ENCODE measurements at regions not wholly inside any gene's neighbourhood (a gene's known extent, or its start where the extent isn't known, plus 50 kb on each side); places are given as distances from the start of the nearest gene placed in this dataset.

DNA sequence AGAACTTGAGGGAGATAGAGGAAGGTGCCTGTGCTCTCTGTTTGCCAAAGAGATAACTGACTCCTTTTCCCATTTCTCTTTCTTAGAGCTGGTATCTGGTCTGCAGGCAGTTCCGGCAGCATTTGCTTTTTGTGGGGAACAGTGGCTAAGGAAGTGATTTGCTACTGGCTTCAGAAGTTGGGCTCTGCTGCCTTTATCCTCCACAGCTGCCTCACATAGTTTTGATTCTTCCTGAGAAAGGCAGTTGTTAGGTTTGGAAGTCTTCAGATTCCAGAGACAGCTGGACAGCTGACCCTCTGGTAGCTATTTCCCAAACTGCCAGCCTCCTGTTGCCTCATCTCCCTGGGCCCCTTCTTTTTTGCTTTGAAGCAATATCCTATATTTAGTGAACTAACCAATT is 62.6 kb upstream of the MACF1 start:
- DNase-seq = no peak

DNA sequence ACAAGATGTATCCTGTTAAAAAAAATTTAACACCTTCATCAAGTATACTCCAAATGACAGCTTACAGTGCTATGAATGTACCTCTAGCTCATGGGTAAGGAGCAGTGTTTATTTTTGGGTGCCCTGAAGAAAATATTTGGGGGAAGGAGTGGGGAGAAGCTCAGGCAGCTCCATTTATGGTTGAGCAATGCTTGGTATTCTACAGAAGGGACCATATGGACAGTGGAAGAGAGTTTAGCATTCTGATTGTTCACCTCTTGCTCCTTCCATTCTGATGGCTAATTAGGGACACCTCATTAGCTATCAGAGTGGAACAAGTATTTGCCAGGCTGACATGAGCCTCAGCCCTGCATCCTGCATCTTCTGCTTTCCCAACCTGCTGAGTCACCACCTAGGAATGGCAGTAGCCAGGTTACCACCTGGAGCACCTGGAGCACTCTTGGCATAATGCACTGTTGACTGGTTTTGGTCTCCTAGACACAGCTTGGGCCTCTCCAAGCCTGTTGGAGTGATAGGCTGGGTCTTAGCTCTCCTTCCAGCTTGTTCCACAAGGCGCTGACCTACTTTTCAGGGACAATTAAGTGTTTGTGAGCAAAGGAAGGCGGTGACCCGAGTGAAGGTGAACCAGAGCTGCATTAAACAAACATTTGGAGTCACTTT is 62.0 kb upstream of the MACF1 start:
- no peak for DNase-seq

DNA sequence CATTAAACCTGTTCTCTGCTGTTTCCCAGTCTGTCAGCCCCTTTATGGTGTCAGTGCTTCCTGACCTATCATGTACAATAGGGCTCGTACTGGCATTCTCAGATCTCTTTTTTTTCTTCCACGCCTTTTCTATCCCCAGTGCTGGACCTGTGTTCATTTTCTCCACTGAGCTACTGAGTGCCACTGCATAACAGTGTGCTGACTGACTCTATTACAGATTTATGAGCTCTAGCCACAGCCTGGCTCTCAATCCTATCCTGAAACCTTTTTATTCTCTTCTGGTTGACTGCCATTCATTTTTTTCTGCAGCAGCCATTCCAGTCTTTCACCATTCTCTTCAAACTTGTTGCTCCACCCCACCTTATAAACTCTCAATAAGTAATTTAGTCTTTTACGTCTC is 59.6 kb upstream of the MACF1 start:
- DNase-seq = no peak

DNA sequence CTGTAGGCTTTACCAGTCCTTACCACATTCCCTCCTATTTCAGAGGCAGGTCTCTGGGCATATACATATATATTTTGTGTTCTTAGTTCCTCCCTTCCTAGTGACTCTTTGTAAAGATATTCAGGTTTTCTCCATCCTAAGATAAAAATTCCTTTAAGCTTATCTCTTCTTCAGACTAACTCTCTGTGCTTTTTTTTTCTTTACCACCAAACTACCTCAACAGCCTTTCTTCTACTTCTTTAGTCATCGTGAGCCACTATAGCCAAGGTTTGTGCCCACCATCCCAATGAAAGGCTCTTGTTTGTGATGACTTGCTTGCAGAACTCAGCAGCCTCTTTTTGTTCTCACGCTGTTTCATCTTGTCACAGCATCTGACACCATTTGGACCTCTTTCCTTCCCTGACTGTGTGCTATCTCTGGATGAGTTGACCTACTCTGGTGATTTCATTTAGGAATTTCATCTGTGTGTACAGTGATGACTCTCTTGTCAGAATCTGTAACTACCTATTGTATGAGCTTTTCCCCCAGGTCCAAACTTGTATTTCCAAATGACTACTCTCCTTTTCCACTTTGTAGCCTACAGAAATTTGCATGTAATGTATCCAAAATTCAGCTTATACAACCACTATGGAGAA is 59.0 kb upstream of the MACF1 start:
- DNase-seq = no peak

DNA sequence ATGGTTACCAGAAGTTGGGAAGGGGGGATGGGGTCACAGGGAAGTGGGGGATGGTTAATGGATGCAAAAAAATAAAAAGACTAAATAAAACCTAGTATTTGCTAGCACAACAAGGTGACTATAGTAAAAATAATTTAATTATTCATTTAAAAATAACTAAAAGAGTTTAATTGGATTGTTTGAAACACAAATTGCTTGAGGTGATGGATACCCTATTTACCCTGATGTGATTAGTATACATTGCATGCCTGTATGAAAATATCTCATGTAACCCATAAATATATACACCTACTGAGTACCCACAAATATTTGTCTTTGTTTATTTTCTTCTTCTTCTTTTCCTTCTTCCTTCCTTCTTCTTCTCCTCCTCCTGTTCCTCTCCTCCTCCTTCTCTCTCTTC is 57.8 kb upstream of the MACF1 start:
- no peak for DNase-seq

DNA sequence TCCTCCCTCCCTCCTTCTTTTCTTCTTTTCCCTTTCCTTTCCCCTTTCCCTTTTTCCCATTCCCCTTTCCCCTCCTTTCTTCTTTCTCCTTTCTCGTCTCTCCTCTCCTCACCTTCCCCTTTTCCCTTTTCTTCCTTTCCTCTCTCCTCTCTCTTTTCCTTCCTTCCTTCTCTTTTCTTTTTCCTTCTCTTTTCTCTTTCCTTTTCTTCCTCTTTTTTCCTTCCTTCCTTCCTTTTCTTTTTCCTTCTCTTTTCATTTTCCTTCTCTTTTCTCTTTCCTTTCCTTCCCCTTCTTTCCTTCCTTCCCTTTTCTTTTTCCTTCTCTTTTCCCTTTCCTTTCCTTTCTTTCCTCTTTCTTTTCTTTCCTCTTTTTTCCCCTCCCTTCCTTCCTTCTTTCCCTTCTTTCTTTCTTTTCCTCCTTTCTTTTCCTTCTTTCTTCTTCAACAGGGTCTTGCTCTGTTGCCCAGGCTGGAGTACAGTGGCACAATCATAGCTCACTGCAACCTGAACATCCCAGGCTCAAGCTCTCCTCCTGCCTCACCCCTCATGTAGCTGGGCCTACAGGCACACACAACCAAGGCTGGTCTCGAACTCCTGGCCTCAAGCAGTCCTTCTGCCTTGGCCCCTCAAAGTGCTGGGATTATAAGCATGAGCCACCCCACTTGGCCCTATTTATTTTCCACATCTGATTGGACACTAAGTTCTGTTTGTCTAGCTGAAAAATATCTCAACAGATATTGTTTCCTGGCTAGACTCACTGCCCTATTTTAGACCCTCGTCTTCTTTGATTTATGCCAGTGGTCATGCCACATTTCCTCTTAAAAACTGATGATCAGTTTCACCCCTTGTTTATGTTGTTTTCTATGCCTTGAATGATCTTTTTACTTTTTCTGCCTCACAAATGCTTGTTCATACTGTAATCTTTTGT is 57.1 kb upstream of the MACF1 start:
- no peak for DNase-seq

DNA sequence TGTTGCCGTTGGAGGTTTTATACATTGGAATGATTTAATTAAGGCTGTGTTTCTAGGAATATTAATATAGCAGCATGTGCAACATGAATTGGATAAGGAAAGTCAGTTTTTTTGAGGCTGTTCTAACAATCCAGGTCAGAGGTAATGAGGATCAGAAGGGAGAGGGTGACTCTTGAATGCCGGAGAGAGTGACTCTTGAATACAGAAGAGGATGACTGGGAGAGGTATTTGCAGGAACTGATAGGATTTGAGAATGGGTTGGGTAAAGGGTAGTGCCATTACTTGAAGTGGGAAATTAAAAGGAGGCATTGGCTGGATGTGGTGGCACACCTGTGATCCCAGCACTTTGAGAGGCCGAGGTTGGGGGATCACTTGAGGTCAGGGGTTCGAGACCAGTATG is 55.6 kb upstream of the MACF1 start:
- no peak for DNase-seq

DNA sequence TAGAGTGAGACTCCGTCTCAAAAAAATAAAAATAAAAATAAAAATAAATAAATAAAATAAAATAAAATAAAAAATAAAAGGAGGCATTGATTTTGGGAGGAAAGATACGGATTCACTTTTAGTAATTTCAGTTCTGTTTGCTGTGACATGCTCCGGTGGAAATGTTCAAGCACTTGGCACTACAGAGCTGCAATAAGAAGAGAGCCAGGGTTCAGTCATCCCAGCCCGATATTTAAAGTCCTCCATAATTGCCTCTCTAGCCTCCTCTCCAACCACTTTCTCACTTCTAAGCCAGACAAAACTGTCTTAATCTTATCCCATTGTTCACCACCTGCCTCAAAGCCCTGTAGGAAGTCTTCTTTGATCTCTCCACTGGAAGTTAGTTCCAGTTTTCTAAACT is 55.0 kb upstream of the MACF1 start:
- DNase-seq = no peak

DNA sequence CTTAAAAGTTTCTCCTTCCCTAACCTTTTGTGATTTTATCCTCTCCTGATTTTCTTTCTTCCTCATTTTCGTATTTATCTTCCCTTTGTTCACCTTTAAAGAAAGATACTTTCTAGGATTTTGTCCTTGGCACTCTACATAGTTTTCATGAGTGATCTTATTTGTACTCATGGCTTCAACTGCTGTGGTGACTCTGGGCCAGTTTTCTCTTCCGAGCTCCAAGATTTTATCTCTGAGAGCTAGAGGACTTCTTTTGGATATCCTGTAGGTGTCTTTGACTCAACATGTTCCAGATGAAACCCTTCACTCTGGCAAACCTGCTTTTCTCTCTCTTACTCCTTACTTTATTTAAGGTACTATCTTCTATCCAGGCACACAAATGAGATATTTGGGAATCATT is 53.7 kb upstream of the MACF1 start:
- no peak for DNase-seq

DNA sequence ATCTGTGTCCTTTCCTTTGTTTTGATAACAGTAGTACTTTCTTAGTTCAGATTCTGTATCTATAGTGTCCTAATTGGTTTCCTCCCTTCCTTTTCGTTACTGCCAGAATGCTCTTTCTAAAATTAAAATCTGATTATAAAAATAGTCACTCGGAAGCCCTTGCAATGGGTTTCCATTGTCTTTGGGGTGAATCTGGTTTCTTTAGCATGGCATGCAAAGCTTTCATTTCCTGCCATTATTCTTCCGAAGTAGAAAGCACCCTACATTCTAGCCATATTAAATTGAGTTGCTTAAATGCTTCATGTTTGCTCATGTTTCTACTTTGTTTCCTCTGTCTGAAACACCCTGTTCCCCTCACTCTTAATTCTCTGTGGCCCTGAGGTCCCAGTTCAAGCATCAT is 53.2 kb upstream of the MACF1 start:
- DNase-seq = no peak

DNA sequence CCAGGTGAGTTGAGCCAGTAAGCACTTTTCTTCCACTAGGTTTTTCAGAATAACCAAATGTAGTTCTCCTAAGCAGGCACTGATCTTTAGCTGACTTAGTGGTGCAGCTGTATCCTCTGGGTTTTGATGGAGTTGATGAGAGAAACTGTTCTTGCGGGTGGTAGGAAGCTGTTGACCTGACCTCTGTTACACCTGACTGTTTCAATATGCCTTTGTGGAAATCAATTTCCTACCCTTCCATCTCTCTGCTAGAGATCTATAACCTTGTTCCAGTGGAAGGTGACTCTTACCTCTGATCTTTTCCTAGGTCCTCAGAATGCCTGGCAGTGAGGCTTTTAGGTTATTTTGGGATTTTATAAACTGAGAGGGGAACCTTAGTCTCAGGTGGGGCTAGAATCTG is 51.6 kb upstream of the MACF1 start:
- no peak for DNase-seq

DNA sequence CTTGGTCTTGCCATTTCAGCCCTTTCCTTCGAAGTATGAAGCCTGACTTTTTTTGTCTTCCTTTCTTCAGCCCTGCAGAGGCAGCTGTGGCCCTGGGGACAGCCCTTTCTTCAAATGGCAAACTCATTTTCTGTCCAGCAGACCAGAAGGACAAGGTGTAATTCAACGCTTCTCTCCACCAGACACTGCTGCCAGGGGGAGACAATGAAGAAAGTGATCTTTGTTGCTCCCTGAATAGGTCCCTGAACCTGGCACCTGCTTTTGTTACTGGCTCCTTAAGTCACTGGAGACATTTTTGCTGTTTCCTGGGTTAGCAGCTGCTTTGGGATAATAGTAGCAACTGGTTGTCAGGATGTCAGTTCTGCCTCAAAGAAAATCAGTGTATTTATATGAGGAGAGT is 50.8 kb upstream of the MACF1 start:
- no peak for DNase-seq

DNA sequence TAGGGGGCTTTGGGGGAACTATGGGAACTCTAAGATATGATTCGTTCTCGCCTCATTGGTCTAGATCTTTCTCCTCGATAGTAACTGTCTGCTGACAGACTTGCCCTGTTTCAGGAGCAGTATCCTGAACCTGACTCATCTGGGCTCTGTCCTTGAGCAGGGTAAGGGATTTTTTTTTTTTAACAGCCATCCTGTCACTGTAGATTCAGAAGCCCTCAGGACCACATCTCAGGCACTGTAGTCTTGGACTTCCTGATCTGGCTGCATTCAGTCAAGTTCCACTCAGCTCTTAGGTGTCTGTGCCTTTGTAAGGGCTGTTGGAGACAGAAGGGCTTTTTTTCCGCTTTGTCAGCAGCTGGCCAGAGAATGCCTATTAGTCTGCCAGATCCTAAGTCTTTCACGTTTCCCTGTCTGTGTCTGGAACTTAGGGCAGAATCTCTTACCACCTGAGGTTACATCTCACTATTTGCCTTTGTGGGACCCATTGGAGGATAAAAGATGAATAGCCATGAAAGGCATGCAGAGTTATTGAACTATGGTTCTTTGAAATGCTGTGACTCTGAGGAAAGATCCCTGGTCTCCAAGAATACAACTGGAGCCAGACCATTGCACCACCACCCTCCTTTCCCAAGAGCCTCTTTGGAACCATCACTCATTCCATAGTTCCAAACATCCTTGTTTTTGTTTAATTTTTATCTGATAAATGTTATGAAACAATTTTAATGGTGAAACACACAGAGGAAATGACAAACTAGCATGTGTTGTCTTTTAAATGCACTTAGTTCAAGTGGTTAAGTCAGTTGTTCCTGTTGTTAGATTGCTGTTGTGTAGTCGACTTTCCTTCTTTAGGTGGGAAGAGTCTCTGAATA is 49.7 kb upstream of the MACF1 start:
- DNase-seq = no peak

Measured in activated CD8-positive, alpha-beta memory T cell treated with anti-CD3 and anti-CD28 coated beads, Interleukin-2, amount 50 U/mL, for 4 hours (primary cell).